Stimulated activated CD8-positive, alpha-beta memory T cell treated with anti-CD3 and anti-CD28 coated beads, Interleukin-7, amount 100 ng/mL, for 24 hours (primary cell): ENCODE measurements at regions not wholly inside any gene's neighbourhood (a gene's known extent, or its start where the extent isn't known, plus 50 kb on each side); places are given as distances from the start of the nearest gene placed in this dataset.
"Not testable (repeated sequence)": the region's sequence is repeated elsewhere in the genome, so short reads cannot be mapped to it uniquely, and the experiment has no call there.

Experiments used
- DNase-seq: peaks from one replicate; pipeline ENCODE4 v3.0.0-alpha.2; 2020; ENCODE audit warnings: low read depth

- DNase-seq, result no peak
These were observed 914.3 kb upstream of the C9orf72 start for GRCh38 chr9:28487561-28487960.

GRCh38 chr9:28491121-28491520, 917.8 kb upstream of the C9orf72 start:
- no peak for DNase-seq

DNA sequence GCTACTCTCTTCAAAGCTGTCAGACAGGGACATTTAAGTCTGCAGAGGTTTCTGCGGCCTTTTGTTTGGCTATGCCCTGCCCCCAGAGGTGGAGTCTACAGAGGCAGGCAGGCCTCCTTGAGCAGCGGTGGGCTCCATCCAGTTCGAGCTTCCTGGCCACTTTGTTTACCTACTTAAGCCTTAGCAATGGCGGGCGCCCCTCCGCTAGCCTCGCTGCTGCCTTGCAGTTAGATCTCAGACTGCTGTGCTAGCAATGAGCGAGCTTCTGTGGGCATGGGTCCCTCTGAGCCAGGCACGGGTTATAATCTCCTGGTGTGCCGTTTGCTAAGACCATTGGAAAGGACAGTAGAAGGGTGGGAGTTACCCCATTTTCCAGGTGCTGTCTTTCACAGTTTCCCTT, 924.9 kb upstream of the C9orf72 start:
- not testable (repeated sequence) for DNase-seq

GRCh38 chr9:28502189-28502588, 928.9 kb upstream of the C9orf72 start:
- no peak for DNase-seq

DNA sequence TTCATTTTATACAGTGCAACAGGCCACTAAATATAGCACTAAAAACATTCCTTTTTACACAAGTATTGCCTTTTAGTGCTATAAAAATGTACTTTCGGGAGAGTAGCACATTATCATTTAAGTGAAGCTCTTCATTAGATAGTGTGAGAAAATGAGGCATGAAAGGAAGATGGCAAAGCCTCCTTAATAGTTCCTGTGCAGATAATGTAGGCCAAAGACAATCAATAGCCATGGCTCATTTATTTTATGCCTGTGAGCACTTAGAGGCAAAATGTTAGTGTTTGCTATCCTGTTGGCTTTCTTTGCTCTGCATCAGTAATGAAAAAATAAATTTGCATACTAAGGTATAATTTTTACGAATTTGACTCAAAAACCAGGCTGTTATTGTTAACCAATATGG, 929.5 kb upstream of the C9orf72 start:
- no peak for DNase-seq

DNA sequence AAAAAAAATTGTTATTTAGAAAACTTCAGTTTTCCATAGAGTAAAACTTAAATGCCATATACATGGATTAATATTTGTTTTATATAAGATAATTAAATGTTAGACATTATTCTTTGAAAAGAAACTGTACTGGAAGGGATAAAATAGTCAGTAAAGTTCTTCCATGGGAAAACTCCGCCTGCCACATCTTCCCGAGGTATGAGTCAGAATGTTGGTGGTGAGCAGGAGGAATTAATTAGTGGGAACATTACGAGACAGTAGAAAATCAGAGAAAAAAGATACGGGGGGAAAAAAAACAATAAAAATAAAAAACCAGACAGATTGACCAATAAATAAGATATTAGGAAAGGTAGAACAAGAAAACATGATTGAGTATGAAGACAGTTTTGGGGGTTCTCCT, 930.3 kb upstream of the C9orf72 start:
- DNase-seq, result no peak

GRCh38 chr9:28518439-28518838, 945.2 kb upstream of the C9orf72 start:
- DNase-seq, result no peak

DNA sequence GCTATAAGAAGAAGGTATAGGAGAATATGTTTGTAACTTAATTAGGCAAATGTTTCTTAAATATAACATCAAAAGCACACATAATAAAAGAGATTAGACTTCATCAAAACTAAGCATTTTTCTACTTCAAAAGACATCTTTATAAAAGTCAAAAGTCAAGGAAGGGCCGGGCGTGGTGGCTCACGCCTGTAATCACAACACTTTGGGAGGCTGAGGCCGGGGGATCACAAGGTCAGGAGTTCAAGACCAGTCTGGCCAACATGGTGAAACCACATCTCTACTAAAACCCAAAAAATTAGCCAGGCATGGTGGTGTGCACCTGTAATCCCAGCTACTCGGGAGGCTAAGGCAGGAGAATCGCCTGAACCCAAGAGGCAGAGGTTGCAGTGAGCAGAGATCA, 951.0 kb upstream of the C9orf72 start:
- not testable (repeated sequence) for DNase-seq

DNA sequence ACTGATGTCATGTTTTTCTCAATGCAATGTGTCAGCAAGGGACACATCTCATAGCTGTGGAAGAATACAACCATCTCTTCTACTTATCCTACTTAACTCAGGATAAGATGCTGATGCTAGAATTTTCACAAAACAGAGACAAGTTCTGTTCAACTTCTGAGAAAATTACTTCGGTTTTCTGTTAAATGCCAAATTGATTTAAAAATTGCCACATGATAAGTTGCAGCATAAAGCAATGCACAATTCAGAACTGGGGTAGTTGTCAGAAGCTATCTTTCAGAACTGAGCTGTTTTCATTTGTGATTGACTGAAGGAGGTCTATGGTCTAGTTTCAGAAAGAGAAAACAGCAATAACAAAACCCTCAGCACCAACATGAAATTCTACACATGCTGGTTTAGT, 954.8 kb upstream of the C9orf72 start:
- no peak for DNase-seq

DNA sequence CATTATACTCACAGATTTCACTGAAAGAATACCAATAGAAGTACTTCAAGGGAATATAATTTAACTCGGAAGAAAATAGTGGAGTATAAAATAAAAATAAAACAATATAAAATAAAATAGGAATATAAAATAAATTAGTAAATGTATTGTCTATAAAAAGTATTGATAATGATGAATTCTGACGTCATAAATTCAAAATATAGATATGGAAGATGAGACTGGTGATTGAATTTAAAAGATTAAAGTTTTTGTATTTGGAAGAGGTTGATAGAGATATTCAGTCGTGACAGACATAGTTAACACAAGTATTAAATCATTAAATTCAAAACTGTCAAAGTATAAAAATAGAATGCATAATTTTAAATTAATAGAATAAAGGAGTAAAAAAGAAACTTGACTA, 964.9 kb upstream of the C9orf72 start:
- DNase-seq, result no peak

GRCh38 chr9:28539434-28540070, 966.3 kb upstream of the C9orf72 start:
- no peak for DNase-seq

- DNase-seq, result no peak
These were observed 969.6 kb upstream of the C9orf72 start for GRCh38 chr9:28542928-28543327.

DNA sequence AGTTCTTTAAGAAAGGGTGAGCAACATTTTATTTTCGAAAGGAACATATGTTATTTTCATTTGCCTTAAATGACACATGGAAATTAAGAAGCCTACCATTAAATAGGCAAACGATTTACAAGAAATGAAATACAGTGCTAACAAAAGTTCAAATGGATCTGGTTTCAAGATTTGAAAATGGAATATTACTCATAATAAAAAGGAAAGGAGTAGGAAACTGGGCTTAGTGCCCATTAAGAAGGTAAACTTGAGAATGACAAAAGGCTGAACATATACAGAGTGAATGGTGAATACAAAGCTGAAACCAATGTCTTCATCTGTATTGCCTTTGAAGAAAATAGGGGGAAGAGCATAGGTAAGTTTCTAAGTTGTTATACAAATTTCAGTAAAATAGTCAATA, 974.2 kb upstream of the C9orf72 start:
- no peak for DNase-seq

- no peak for DNase-seq
These were observed 990.1 kb upstream of the C9orf72 start for GRCh38 chr9:28563291-28563934.

- no peak for DNase-seq
These were observed 1010.6 kb upstream of the C9orf72 start for GRCh38 chr9:28583832-28584231.

DNA sequence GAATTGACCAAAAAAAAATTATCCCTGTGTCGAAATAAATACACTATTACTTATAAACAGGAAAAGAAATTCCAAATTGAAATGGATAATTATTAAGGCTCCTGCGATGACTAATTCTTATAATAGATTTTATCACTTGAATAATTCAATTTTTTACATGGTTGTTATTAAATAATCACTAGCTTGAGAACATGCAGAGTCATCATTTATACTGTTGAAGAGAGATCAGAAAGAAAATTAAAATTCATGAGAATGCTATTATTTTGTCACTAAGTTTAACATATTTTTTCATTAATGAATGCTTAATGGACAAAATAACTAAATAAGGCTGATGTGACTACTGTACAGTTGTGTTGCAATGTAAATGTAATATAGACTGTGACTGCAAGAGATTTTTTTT, 1011.3 kb upstream of the C9orf72 start:
- no peak for DNase-seq

- no peak for DNase-seq
These were observed 1013.8 kb upstream of the C9orf72 start for GRCh38 chr9:28587052-28587451.

- DNase-seq, result no peak
These were observed 1025.1 kb upstream of the C9orf72 start for GRCh38 chr9:28598408-28598807.

DNA sequence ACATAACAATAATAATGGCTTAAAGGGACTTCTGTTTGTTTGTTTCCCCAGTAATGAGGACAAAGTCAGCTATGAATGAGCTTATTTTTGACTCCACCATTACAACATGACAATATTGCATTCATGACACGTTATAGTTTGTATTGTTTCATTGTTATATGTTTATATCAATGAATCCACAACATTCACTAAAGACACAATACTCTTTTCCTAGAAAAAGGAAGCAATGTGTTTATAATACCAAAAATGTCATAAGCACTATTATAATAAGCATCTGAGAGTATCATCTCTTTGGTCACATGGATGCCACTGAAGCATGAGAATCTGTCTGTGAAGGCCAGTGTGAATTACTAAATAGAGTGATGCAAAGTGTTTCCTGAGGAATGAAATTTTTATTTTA, 1026.9 kb upstream of the C9orf72 start:
- DNase-seq, result no peak

- no peak for DNase-seq
These were observed 1034.6 kb upstream of the C9orf72 start for GRCh38 chr9:28607843-28608242.

- no peak for DNase-seq
These were observed 1037.1 kb upstream of the C9orf72 start for GRCh38 chr9:28610339-28610738.

DNA sequence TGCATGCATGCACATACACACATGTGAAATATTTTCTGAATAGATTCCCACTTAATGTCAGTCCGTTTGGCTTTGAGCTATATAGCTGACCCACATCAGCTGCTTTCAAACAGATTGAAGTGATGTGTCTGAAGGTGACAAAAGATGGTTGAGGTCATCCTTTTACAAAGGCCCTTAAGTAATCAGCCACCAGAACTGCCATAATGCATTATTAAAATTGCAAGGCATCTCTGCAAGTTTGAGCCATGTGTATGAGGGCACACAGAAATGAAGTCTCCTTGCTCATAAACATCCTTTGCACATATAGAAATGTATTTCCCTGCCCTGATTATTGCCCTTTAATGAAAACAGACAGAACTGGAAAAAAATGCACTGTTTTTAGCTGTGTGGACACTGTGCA, 1043.0 kb upstream of the C9orf72 start:
- no peak for DNase-seq

DNA sequence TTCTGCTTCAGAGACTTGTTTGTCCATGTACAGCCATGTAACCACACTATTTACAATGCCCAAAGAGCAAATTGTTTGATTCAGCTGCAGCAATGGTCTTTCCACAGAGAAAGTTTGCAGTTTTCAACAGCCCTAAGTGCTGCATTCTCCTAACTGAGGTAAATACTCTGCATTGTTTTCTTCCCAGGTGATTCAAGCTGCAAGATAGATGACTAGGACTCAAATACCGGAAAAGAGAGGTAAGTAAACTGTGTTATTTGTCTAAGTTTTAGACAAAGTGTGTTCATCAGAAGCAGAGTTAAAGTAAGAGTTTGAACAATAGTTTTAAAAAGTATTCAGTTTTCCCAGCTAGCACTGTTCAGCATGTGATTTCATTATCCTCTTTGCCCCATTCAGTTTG, 1046.7 kb upstream of the C9orf72 start:
- no peak for DNase-seq

GRCh38 chr9:28620661-28621060, 1047.4 kb upstream of the C9orf72 start:
- no peak for DNase-seq
